HG03432 (cell line): ENCODE measurements at regions not wholly inside any gene's neighbourhood (a gene's known extent, or its start where the extent isn't known, plus 50 kb on each side); places are given as distances from the start of the nearest gene placed in this dataset.

Experiments
- ATAC-seq: cut with Tn5 transposase; IDR thresholded peaks from one replicate; pipeline ENCODE4 v1.9.1; 2021; ENCODE audit warnings: mild to moderate bottlenecking, moderate library complexity; ENCODE audit not compliant: unreplicated experiment

GRCh38 chr15:94177112-94177511 lies 54.2 kb upstream of the MCTP2 start:
- no peak for ATAC-seq

- no peak for ATAC-seq
Measured at GRCh38 chr15:94175420-94175819, 55.9 kb upstream of the MCTP2 start.

- peak; percentile 89 for ATAC-seq
Measured at GRCh38 chr15:94174399-94174802, 57.0 kb upstream of the MCTP2 start.

- ATAC-seq, result no peak
Measured at GRCh38 chr15:94168250-94168649, 63.1 kb upstream of the MCTP2 start.

DNA sequence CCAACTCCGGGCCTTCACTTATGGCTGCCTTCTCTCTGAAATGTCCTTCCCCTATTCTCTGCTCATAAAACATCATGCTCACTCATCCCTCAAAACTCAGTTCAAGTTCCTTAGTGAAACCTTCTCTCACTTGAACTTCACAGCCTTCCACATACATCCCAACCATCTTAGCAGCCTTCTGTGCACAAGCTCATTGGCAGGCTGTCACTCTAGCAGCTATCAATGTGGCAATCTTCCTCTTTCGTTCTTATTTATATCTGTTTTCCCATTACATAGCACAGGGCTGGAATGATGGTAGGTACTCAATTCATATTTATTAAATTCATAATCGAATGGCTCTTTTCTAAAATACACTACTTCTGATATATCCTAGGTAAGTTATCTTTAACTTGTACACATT lies 66.4 kb upstream of the MCTP2 start:
- ATAC-seq, result no peak

GRCh38 chr15:94164202-94164807 lies 67.1 kb upstream of the MCTP2 start:
- ATAC-seq, result peak; percentile 67

DNA sequence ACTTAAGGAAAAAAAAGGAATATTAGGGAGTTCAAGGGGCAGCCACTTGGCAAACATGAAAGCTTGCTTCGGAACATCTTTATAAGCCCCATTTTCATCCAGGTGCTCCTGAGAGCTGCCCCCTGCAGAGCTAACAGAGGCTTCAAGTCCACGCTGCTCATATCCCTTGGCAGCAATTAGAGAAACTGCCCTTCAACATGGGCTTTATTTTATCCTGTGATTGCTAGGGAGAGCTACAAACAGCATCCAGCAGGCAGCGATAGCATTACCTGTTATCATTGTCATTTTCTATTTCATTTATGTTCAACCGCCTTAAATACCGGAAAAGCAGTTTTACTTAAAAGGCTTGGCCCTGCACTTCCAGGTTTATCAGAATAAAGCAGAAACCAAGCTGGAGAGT lies 68.4 kb upstream of the MCTP2 start:
- no peak for ATAC-seq

- ATAC-seq, result no peak
Measured at GRCh38 chr15:94154255-94154654, 77.1 kb upstream of the MCTP2 start.

GRCh38 chr15:94145046-94145445 lies 86.3 kb upstream of the MCTP2 start:
- ATAC-seq, result no peak

DNA sequence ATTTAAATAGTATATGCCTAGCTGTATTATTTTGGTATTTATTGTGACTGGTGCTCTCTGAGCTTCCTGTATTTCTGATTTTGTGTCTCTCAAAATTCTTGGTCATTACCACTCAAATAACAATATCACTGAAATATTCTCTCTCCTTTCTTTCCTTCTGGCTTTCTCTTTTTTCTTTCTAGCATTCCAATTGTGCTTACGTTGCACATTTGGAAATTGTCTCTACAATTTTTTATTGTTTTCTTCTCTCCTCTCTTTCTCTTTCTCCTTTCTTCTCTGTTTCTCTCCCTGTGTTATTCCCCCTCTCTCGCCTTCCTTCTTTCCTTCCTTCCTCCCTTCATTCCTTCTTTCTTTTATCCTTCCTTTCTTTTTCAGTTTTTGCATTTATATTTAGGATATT lies 89.6 kb upstream of the MCTP2 start:
- ATAC-seq, result no peak

GRCh38 chr15:94135486-94136147 lies 95.7 kb upstream of the MCTP2 start:
- ATAC-seq, result no peak

DNA sequence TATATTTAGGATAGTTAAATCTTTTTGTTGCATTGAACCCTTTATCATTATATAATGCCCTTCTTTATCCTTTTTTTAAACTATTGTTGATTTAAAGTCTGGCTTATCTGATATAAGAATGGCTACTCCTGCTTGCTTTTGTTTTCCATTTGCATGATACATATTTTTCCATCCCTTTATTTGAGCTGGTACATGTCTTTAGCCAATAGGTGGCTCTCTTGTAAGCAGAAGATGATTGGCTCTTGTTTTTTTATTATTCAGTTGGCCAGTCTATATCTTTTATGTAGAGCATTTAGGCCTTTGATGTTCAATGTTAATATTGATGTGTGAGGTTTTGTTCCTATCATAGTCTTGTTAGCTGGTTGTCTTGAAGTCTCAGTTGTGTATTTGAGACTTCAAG lies 99.5 kb upstream of the MCTP2 start:
- no peak for ATAC-seq

DNA sequence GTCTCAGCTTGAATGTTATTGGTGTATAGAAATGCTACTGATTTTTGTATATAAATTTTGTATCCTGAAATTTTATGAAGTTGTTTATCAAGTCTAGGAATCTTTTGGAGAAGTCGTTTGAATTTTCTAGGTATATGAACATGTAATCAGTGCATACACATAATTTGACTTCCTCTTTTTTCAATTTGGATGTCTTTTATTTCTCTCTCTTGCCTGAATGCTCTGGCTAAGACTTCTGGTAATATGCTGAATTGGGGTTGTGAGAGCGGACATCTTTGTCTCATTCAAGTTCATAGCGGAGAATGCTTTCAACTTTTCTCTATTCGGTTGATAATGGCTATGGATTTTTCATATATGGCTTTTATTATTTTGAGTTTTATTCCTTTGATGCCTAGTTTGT lies 100.9 kb upstream of the MCTP2 start:
- no peak for ATAC-seq

- no peak for ATAC-seq
Measured at GRCh38 chr15:94127006-94127405, 104.4 kb upstream of the MCTP2 start.

DNA sequence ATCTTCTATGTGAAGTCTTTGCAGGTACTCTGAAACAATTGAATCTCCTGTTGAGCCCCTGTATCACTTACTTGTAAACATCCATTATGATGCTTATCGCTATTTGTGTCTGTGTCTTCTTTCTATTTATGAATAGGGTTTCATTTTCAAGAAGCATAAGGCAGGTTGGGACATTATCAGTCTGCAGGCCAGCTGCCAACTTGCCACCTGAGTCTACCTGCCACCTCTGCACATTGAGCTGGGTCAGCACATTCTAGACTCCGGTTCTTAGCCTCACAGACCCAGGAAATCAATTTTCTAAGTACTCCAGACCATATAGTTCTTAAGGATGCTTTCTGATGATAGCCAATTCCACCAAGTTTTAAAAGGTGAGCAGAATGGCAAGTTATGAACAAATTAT lies 105.7 kb upstream of the MCTP2 start:
- ATAC-seq, result no peak

- ATAC-seq, result no peak
Measured at GRCh38 chr15:94125156-94125555, 106.2 kb upstream of the MCTP2 start.

GRCh38 chr15:94122516-94122915 lies 108.8 kb upstream of the MCTP2 start:
- ATAC-seq, result no peak

GRCh38 chr15:94119923-94120775 lies 111.2 kb upstream of the MCTP2 start:
- ATAC-seq, result peak; percentile 99

DNA sequence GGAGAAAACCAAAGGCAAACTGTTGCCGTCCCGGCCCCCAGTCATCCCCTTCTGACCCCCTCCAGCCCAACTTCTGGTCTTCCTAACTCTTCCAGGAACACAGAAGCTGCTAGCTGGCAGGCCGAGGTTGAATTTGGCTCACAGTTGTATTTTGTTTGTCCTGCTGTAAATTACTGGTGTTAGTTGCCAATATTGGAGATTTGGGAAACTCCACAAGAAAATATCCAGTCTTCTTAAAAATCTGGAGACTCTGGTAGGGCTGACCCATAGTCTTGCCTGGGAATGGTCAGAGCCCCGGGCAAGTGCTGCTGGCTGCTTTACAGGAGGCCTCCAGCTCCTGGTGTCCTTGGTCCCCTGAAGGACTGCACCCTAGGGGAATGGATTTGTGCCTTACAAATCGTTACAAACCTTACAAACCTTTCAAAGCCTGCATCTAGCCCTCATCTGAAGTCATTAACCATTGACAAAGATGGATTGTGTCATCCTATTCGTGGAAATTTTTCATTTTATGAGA lies 112.0 kb upstream of the MCTP2 start:
- no peak for ATAC-seq

DNA sequence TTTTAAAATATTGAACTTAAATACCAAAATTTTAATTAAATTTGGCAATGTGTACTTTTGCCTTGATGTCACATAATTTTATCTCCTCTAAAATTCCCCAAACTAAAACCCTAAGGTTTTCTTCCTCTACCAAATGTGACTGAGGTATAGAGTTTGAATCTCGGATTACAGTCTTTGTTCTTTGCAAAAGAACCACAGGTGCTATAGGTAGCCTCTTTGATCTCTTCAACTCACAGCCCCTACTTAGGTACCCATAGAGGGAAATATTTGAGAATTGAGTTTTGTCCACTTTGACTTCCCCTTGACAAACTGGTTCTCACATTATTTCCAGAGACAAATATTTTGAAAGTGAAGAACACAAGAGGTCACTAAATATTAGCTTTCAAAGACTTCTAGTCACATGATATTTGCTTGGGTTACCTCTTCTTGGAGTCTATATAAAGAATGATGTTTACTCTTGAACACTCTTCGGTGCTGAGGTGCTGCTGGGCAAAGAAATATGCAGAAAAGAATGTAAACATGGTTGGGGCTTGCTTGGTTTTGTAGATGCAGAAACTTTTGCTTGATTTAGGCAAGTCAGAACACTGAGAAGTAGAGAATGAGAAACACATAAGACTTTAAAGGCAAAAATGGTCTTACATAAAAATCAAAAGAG lies 120.8 kb upstream of the MCTP2 start:
- no peak for ATAC-seq

DNA sequence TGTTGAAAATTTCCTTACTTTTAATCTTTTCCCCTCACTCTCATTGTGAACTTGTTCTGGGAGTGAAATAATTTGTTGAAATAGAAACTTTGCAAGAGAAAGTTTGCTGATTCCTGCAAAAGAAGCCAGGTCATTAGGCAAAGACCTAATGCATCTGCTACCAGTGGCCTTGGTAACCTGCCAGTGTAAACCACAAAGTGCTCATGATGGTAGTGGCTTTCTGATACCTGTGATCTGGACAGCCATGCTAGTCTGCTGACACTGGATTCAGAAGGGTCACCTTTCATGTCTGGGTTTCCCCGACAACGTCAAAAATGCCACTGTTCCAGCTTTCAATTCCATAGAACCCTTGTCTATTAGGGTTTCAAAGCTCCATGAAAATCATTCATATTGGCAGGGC lies 123.7 kb upstream of the MCTP2 start:
- ATAC-seq, result no peak
